ENCODE measurements at regions not wholly inside any gene's neighbourhood (a gene's known extent, or its start where the extent isn't known, plus 50 kb on each side); places are given as distances from the start of the nearest gene placed in this dataset.

DNA sequence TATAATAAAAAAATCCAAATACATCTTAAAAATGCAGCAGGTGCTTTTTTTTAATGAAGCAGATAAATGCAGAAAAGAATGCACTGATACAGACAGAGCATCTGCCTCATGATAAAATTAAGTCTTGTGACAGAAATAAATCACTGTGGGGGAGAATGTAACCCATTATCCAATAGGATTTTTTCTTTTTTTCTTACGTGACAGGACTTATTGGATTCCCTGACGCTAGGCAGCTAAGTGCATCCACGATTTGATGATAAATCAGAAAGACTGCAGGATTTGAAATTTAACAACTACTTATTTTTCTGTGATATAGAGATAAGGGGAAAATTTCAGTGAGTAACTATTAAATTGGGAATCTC is 110.6 kb upstream of the PPARGC1A start:
- Histone ChIP-seq H3K4me3 (no peak overlapping the region), H3K9ac (ENCODE audit: low read depth in 2 of 2, low read length in 2 of 2) (no peak overlapping the region), H3K36me3 (no peaks in the 10 kb centered on the region), H3K4me1 (no peaks in the 10 kb centered on the region), H3K27me3 (no peaks in the 10 kb centered on the region), H3K27ac (no peak overlapping the region), H3K9me3 (no peaks in the 10 kb centered on the region)
- DNase-seq: no peak
- TF ChIP-seq, protein P1, sequence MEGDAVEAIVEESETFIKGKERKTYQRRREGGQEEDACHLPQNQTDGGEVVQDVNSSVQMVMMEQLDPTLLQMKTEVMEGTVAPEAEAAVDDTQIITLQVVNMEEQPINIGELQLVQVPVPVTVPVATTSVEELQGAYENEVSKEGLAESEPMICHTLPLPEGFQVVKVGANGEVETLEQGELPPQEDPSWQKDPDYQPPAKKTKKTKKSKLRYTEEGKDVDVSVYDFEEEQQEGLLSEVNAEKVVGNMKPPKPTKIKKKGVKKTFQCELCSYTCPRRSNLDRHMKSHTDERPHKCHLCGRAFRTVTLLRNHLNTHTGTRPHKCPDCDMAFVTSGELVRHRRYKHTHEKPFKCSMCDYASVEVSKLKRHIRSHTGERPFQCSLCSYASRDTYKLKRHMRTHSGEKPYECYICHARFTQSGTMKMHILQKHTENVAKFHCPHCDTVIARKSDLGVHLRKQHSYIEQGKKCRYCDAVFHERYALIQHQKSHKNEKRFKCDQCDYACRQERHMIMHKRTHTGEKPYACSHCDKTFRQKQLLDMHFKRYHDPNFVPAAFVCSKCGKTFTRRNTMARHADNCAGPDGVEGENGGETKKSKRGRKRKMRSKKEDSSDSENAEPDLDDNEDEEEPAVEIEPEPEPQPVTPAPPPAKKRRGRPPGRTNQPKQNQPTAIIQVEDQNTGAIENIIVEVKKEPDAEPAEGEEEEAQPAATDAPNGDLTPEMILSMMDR (IDR thresholded peaks at IDR 0.05): no peak
- intact Hi-C loops (cut with DNase I): no loop called here

DNA sequence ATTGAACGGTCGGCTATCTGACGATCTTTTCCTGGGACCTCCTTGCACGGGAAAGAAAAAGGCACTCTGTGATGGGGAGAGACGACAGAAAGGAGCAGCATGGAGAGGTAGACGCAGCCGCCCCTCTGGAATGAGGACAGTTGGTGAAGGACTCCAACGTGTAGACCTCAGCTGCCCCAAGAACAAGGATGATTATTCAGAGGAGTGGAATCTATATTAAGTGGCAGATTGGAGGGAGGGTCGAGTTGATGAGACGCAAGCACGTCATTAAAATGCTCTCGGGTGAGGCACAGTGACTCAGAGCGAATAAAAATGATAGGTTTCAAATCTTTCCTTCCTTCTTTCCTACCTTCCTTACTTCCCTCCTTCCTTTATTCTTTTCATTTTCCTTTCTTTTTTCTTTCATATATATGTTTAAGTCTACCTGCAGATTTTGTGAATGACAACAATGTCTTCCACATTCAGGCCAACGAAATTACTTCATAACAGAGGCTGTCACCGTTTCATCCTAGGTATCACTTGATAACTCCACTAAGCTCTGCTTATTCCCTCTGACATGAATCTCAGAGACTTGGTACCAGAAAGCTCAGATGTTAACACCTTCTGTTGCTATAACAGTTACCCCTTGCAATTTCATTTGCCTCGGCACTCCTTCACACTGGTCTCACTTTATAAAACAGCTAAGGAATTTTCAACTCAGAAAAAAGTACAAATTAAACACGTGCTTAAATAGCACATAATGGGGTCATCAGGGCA is 110.0 kb upstream of the PPARGC1A start:
- TF ChIP-seq, protein P1 (IDR thresholded peaks at IDR 0.05): no peak
- no peak overlapping the region for H3K9ac ChIP-seq (ENCODE audit: low read depth in 2 of 2, low read length in 2 of 2)
- no peaks in the 10 kb centered on the region for H3K27me3 ChIP-seq
- no peaks in the 10 kb centered on the region for H3K36me3 ChIP-seq
- no peak overlapping the region for H3K4me3 ChIP-seq
- intact Hi-C loops (cut with DNase I): no loop called here
- H3K9me3 ChIP-seq: no peaks in the 10 kb centered on the region
- no peak overlapping the region for H3K27ac ChIP-seq
- no peaks in the 10 kb centered on the region for H3K4me1 ChIP-seq
- DNase-seq: no peak

DNA sequence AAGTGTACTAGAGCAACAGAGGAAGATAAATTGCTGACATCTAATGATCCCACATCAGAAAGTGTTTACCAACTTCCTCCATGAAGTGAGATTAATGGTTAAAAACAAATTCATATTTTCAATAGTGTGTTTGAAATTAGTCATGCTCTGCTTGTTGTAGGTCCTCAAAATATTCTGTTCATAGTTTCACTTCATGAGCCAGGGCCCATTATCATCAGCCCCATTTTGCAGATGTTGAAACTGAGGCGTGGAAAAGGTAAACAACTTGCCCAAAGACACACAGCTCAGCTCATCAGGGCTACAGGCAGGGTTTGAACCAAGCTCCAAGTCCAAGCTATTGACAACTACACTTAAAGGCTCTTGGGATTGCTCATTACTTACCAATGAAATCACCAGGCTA is 103.5 kb upstream of the PPARGC1A start:
- no peak for DNase-seq
- Histone ChIP-seq H3K4me3 (no peak overlapping the region), H3K27me3 (no peaks in the 10 kb centered on the region), H3K4me1 (no peaks in the 10 kb centered on the region), H3K27ac (no peak overlapping the region), H3K9me3 (no peaks in the 10 kb centered on the region), H3K36me3 (no peaks in the 10 kb centered on the region), H3K9ac (ENCODE audit: low read depth in 2 of 2, low read length in 2 of 2) (no peak overlapping the region)
- intact Hi-C loops (cut with DNase I): no loop called here
- TF ChIP-seq, protein P1 (IDR thresholded peaks at IDR 0.05): no peak

DNA sequence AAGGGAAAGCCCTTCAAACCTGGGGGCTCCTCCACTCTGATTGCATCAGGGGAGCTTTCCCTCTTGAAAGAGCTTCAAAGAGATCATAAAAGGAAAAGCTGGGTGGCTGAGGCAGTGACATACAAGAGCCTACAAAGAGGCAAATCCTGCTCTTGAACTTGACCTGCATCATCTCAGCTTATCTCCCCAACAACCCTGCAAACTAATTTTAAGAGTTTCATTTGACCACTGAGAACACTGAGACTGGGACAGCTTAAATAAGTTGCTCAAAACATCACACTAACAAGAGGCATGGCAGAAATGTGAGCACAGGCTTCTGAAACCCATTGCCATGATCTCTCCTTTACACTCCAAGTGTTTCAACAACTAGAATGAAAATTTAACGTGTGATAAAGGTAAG is 101.6 kb upstream of the PPARGC1A start:
- TF ChIP-seq, protein P1 (IDR thresholded peaks at IDR 0.05): no peak
- Histone ChIP-seq H3K27me3 (no peaks in the 10 kb centered on the region), H3K4me1 (no peaks in the 10 kb centered on the region), H3K4me3 (no peak overlapping the region), H3K9ac (ENCODE audit: low read depth in 2 of 2, low read length in 2 of 2) (no peak overlapping the region), H3K9me3 (no peaks in the 10 kb centered on the region), H3K27ac (no peak overlapping the region), H3K36me3 (no peaks in the 10 kb centered on the region)
- DNase-seq: no peak
- intact Hi-C loops (cut with DNase I): no loop called here

DNA sequence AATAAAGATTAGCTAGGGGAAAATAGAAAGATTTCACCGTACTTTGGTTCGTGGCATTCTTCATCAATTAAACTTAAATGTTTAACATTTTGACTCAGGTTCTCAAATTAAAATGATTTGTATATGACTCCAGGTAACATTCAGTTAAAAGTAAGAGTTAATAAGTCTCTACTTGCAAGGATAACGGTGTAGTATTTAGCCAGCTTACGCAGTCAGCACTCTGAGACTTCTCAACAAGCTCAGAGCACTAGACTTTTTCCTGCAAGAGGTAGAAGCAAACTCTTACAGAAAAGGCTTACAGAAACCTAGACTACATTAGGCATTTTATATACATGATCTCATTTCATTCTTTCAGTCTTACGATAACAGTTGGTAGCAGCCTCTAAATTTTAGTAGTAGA is 96.4 kb upstream of the PPARGC1A start:
- TF ChIP-seq, protein P1 (IDR thresholded peaks at IDR 0.05): no peak
- Histone ChIP-seq H3K27me3 (no peaks in the 10 kb centered on the region), H3K9me3 (no peaks in the 10 kb centered on the region), H3K9ac (ENCODE audit: low read depth in 2 of 2, low read length in 2 of 2) (no peak overlapping the region), H3K27ac (no peak overlapping the region), H3K4me1 (no peaks in the 10 kb centered on the region), H3K36me3 (no peaks in the 10 kb centered on the region), H3K4me3 (no peak overlapping the region)
- no peak for DNase-seq
- intact Hi-C loops (cut with DNase I): no loop called here

Measured in colonic mucosa (tissue), 4 donors.